ENCODE measurements at regions not wholly inside any gene's neighbourhood (a gene's known extent, or its start where the extent isn't known, plus 50 kb on each side); places are given as distances from the start of the nearest gene placed in this dataset.
"Not testable (repeated sequence)": the region's sequence is repeated elsewhere in the genome, so short reads cannot be mapped to it uniquely, and the experiment has no call there.

DNA sequence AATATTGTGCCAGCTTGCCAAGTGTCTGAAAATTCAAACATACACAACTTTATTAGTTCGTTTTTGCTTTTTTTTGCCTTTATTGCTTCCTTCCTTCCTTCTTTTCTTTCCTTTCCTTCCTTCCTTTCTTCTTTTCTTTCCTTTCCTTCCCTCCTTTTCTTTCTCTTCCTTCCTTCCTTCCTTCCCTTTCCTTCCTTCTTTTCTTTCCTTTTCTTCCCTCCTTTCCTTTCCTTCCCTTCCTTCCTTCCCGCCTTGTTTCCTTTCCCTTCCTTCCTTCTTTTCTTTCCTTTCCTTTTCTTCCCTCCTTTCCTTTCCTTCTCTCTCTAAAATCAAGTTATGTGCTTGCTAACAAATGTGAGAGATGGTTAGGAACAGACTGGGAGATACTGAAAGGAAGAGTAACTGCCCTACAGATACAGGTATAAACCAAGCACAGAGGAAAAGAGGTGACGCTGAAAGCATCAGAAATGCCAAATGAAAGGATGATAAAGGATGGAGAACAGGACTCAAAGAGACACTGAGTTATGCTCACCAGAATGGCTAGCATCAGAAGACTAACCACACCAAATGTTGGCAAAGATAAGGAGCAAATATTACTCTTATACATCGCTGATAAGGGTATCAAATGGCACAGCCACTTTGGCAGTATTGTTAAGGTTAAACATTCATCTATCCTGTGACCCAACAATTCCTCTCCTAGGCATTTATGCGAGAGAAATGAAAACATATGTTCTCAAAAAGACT is 151.6 kb downstream of the MREG start:
- no peak for DNase-seq

- no peak for DNase-seq
These were observed 157.3 kb downstream of the MREG start for GRCh38 chr2:215856080-215856479.

DNA sequence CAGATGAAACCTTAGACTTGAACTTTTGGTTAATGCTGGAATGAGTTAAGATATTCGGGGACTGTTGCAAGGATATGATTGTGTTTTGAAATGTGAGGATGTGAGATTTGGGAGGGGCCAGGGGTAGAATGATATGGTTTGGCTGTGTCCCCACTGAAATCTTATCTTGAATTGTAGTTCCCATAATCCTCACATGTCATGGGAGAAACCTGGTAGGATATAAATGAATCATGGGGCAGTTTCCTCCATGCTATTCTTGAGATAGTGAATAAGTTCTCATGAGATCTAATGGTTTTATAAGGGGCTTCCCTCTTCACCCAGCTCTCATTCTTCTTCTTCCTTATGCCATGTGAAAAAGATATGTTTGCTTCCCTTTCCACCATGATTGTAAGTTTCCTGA is 158.0 kb downstream of the MREG start:
- DNase-seq: not testable (repeated sequence)

DNA sequence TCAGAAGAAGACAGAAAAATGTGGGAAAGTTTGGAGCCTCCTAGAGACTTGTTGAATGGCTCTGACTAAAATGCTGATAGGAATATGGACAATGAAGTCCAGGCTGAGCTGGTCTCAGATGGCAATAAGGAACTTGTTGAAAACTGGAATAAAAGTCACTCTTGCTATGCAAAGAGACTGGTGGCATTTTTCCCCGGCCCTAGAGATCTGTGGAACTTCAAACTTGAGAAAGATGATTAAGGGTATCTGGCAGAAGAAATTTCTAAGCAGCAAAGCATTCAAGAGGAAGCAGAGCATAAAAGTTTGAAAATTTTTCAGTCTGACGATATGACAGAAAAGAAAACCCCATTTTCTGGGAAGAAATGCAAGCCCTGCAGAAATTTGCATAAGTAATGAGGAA is 159.3 kb downstream of the MREG start:
- no peak for DNase-seq

DNA sequence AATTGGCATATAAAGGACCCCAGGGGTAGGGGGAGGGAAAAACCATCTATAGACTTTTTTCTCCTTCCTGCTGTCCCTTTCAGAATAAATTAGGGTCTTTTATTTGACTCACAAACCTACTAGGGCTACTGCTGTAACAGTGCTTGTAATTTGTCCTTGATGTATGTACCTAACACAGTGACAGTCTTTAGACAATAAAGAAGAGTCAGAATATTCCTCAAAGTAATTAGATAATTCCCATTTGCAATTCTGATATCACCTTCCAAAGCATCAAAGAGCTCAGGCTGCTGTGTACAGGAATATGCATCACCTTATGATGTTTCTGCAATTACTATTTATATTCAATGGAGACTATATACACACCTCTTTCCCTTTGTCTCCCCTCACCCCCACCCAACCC is 161.7 kb downstream of the MREG start:
- no peak for DNase-seq

- DNase-seq: no peak
These were observed 162.3 kb downstream of the MREG start for GRCh38 chr2:215851082-215851481.

DNA sequence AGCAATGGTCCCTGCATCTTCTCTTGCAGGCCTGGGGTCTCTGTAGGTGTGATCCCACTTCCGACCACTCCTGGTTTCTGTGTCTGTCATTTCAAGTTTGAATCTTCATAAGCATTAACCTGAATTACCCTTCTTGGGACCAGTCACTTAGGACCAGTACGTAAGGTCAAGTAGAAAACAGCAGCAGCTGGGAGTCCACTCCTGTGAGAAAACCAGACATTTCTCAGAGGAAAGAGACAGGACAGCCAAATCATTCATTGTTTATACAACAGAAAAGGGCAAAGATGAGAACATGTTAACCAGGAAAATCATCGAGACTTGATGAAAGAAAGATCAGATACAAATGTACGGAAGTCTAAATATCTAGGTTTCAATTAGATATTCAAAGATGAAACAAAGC is 163.0 kb downstream of the MREG start:
- no peak for DNase-seq

DNA sequence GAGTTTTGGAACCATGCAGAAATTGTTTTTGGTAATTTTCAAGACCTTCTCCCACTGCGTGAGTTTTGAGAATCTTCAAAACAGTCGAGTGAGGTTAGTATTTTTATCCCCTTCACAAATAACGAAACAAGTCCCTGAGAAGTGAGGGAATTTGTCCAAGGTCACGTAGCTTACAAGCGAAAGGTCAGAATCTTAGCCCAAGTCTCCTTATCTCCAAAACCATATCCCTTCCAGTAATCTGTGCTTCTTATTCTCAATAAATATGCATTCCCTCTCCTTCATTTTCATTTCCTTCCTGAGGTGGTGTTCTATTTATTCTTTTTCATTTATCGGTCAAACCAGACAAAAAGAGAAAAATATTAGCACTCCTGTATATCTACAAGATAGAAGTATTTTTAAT is 163.6 kb downstream of the MREG start:
- DNase-seq: no peak

GRCh38 chr2:215848698-215849097 is 164.7 kb downstream of the MREG start:
- DNase-seq: no peak

DNA sequence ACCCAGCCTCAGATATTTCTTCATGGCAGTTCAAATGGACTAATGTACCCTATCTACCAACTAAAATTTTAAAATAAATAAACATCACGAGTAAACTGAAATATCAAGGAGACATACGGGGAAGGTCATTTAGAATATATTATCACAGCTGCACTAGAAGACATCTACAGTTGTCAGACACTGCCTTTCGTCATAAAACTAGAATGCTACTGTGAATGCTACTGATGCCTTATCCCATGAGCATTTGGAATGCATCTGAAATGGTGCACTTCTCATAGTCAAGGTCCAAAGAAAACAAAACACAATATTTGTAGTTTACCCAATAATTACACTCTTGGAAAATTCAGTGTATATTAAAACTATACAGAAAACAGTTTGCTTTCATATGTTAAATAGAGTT is 165.2 kb downstream of the MREG start:
- no peak for DNase-seq

- no peak for DNase-seq
These were observed 165.6 kb downstream of the MREG start for GRCh38 chr2:215847718-215848117.

GRCh38 chr2:215847056-215847455 is 166.3 kb downstream of the MREG start:
- no peak for DNase-seq

DNA sequence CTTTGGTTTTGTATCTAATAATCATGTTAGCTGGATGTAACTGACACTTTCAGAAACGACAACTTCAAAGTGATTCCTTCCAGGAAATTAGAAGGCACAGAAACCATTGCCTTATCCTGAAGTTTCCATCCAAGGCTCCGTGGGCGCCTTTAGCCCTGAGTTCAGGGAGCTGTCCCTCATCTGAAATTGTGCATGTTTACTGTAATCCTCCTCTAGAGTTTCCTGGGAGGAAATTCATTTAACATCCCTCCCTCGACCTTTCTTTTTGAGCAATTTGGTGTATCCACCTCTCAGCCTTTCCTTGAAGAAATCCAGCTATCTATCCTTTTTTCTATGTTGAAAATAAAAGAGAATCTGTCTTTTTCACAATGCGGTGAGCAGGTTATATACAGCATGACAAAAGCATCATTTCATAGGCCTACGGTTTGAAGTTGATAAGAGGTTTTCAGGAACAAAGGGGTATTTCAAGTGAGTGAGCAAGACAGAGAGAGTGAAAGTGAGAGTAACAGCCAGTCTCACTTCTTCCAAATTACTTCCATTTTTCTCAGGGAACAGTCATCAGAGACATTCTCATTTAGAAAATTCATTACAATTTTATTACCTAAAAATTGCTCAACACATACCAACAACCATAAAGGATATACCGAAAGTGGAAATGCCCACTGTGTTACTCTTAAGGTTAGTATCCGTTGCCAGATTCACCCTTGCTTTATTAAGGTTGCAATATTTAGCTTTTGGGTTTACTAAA is 167.3 kb downstream of the MREG start:
- DNase-seq: no peak

DNA sequence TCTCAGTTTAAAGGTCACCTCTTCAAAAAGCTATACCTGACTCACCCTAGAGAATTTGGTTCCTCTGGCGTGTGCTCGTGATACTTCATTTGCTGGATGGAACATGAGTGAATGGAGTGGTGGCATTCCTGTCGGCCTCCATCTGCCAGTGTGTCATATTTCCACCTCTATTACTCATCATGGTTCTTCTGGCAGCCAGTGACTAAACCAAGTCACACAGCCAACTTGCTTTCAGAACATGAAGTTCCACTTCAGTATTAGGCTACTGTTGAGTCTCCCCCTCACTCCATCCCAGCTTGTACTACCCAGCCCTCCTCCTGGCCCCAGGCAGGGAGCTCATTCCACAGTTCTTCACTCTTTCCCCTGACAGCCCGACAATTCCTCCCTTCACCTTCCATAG is 169.8 kb downstream of the MREG start:
- DNase-seq: no peak

- no peak for DNase-seq
These were observed 172.1 kb downstream of the MREG start for GRCh38 chr2:215841175-215841816.

- DNase-seq: no peak
These were observed 173.5 kb downstream of the MREG start for GRCh38 chr2:215839816-215840215.

DNA sequence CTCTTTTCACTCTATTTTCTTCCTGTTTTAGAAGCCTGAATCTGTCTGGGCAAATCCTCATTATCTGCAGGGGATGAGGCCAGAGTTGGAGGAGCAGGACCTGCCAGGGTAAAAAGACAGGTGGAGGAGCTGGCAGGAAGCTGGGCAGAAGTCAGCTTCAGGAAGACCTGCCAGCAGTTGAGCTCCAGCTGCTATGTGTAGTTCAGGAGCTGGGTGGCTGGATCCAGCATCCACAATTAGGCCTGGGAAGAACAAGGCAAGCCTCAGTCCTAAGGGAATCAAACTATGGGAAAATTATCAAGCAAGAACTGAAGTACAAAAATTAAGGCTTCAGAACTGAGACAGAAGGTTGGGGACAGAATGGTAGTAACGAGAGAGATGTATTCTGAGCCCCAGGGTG is 174.0 kb downstream of the MREG start:
- no peak for DNase-seq

DNA sequence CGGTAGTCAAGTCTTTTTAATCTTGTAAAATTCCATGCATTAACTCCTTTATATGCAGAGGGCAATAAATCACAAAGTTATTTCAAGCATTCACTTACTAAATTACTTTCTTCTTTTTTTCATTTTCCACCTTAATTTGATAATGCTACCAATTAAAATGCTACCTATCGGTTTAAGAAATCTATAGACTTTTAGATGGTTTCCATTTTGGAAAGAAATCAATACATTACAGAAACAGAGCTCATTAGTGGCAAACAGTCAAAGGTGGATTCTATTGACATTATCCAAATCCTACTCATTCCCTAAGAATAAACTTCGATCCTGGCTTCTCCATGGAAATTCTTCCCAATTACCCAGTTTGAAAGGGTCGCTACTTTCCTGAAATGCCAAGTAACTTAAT is 176.5 kb downstream of the MREG start:
- no peak for DNase-seq

- DNase-seq: no peak
These were observed 177.7 kb downstream of the MREG start for GRCh38 chr2:215835657-215836056.

- DNase-seq: no peak
These were observed 178.1 kb downstream of the MREG start for GRCh38 chr2:215835231-215835630.

- DNase-seq: no peak
These were observed 179.7 kb downstream of the MREG start for GRCh38 chr2:215833531-215834162.

DNA sequence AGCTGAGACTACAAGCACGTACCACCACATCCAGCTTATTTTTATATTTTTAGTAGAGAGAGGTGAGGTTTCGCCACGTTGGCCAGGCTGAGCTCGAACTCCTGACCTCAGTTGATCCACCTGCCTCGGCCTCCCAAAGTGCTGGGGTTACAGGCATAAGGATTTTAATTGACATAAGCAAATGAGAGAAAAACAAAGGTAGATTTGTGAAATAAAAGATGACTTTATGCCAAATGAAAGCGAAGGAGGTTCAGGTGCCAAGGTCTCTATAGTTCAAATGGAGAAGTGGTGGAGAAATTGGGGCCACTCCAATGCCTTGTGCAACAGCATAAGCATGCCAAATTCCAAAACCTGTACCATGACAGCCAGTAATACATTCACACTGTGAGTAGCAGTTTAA is 180.6 kb downstream of the MREG start:
- no peak for DNase-seq

DNA sequence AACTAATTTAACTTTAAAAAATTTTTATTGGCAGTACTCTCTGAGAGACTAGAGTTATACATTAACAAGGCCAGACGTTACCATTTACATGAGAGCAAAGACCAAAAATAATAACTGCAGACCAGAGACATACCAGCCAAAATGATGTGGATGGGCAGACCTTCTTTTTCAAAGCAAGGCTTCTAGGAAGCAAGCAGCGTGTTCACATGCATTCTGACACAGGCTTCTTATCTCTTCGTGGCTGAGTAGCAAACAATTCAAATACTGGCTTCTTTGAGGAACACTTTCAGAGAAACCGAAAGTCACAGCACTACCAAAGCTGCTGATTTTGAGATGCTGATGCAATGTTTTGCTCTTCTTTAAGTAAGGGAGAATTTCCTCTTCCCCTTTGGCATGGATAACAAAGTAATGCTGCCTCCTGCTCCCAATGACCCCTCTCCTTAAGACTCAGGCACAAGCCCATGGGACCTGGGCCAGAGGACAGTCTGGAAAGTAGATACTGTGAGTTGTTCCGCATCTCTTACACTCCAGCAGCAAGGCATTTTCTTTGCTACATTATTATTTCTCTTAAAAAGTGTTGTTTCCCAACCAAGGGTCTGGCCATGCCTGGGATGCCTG is 181.9 kb downstream of the MREG start:
- DNase-seq: no peak
